ENCODE measurements at regions not wholly inside any gene's neighbourhood (a gene's known extent, or its start where the extent isn't known, plus 50 kb on each side); places are given as distances from the start of the nearest gene placed in this dataset.
A peak's percentile ranks its signal among the peaks of the same experiment; 100 is the strongest.
"Not testable (repeated sequence)": the region's sequence is repeated elsewhere in the genome, so short reads cannot be mapped to it uniquely, and the experiment has no call there.

DNA sequence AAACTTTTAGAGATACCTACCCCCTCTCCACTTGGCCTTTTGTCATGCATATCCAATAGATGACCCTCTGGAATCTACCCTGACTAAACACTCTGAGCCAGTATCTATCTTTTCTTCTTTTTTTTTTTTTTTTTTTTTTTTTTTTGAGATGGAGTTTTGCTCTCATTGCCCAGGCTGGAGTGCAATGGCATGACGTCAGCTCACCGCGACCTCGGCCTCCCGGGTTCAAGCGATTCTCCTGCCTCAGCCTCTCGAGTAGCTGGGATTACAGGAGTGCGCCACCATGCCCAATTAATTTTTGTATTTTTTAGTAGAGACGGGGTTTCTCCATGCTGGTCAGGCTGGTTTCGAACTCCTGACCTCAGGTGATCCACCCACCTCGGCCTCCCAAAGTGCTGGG, 50.8 kb upstream of the GRIN2B start:
- DNase-seq (ENCODE audit: low spot score) = not testable (repeated sequence)

- DNase-seq (ENCODE audit: low spot score) = no peak
Measured at GRCh38 chr12:14043776-14044175, 62.4 kb upstream of the GRIN2B start.

- DNase-seq (ENCODE audit: low spot score) = no peak
Measured at GRCh38 chr12:14048941-14049545, 67.6 kb upstream of the GRIN2B start.

GRCh38 chr12:14057895-14058294, 76.5 kb upstream of the GRIN2B start:
- DNase-seq (ENCODE audit: low spot score) = no peak

- DNase-seq (ENCODE audit: low spot score) = no peak
Measured at GRCh38 chr12:14058717-14059116, 77.3 kb upstream of the GRIN2B start.

DNA sequence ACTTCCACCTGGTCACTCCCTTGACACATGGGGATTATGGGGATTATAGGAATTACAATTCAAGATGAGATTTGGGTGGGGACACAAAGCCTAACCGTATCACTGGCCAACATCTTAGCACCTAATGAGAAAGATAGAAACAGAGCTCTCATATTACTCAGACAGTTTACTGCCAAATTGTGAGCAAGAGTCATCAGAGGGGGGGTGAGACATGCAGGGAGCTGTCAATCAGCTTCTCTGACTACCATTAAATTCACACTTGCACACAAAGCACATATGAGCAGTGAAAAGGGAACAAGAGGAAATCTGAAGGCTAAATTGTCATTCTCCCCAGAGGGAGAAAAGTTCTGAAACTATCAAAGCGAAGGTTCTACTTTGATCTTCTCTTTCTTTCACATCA, 78.1 kb upstream of the GRIN2B start:
- DNase-seq (ENCODE audit: low spot score) = peak; percentile 9

DNA sequence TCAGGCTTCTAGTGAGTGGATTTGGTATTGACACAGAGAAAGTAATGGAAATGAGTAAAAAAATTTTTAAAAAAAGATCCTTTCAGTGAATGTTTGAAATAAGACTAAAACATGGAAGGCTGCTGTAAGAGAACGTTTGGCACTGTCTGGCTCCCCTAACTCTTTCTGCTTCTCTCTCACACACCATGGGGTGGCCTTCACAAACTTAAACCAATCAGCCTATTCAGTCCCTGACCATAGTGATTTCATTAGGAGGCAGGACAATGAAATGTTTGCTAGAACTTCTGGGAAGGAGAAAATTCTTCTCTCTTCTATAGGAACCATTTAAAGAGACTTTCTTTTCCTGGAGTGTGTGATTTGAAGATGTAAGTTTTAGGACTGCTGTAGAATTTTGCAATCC, 84.2 kb upstream of the GRIN2B start:
- no peak for DNase-seq (ENCODE audit: low spot score)

GRCh38 chr12:14066021-14066420, 84.6 kb upstream of the GRIN2B start:
- DNase-seq (ENCODE audit: low spot score) = peak; percentile 84

DNA sequence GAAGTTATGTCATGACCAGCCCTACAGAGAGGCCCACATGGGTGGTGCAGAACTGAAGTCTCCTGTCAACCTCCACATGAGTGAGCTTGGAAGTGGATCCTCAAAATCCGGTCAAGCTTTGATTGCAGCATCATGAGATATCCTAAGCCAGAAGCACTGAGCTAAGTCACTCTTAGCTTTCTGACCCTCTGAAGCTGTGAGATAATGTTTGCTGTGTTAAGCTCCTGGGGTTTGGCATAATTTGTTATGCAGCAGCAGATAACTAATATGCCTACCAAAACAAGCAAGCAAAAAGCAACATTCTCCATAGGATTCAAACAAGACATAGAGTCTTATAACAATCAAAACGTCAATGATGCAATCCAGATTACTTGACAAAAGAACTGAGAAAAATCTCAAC, 87.6 kb upstream of the GRIN2B start:
- no peak for DNase-seq (ENCODE audit: low spot score)

DNA sequence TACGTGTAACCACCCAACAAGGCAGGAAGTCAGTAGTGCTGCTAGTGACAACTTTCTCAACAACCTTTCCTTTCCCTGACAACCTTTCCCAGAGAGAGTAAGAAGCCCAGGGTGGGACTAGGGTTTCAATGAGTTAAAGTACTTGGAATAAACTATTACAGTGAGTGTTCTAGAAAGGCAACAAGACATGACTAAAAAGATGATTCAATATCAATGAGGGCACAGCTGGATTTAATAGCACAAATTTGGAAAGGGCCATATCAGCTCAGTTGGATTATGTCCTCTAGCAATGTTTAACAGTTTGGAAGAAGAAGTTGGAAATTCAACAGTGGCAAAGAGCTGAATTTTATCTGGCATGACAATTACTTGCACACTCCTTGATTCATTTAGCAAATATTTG, 90.4 kb upstream of the GRIN2B start:
- no peak for DNase-seq (ENCODE audit: low spot score)

GRCh38 chr12:14072987-14073386, 91.6 kb upstream of the GRIN2B start:
- no peak for DNase-seq (ENCODE audit: low spot score)

GRCh38 chr12:14075797-14076393, 94.5 kb upstream of the GRIN2B start:
- no peak for DNase-seq (ENCODE audit: low spot score)

GRCh38 chr12:14076538-14076937, 95.1 kb upstream of the GRIN2B start:
- no peak for DNase-seq (ENCODE audit: low spot score)

DNA sequence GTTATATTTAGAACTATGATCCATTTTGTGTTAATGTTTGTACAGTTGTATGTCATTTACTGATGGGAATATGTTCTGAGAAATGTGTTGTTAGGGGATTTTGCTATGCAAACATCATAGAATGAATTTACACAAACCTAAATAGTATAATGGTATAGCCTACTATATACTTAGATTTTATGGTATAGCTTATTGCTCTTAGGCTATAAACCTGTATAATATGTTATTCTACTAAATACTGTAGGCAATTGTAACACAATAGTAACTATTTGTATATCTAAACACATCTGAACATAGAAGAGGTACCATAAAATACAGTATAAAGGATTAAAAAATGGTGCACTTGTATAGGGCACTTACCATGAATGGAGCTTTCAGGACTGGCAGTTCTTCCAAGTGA, 105.4 kb upstream of the GRIN2B start:
- DNase-seq (ENCODE audit: low spot score) = no peak

GRCh38 chr12:14099994-14100393, 118.6 kb upstream of the GRIN2B start:
- no peak for DNase-seq (ENCODE audit: low spot score)

GRCh38 chr12:14101556-14101955, 120.2 kb upstream of the GRIN2B start:
- not testable (repeated sequence) for DNase-seq (ENCODE audit: low spot score)

GRCh38 chr12:14111230-14111865, 129.9 kb upstream of the GRIN2B start:
- DNase-seq (ENCODE audit: low spot score) = peak; percentile 47

DNA sequence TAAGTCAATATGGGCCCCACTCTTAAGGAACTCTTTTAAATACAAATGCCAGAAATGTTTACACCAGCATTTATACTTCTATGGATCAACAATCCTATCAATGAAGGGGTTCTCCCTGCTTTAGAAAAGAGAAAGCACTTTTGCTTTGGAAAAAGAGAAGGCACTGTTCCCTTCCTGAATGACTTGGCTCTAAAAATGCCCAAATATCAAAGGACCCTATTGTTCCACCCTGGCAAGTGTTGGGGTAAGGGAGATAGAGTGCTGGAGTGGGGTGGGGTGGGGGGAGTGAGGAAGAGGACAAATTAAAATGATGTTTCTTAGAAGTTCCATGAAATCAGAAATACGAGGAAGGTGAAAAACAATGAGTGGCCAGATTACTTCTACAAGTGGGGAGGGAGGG, 131.6 kb upstream of the GRIN2B start:
- no peak for DNase-seq (ENCODE audit: low spot score)

DNA sequence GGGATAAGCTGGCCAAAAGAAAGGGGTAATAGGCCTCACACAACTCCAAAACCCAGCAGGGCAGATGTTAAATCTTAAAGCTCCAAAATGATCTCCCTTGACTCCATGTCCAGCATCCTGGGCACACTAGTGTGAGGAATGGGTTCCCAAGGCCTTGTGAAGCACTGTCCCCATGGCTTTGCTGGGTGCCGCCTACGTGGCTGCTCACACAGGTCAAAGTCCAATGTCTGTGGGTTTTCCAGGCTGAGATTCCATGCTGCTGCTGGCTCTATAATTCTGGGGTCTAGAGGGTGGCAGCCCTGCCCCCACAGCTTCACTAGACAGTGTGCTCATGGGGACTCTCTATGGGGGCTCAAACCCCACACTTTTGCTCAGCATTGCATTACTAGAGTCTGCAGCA, 145.3 kb upstream of the GRIN2B start:
- no peak for DNase-seq (ENCODE audit: low spot score)

DNA sequence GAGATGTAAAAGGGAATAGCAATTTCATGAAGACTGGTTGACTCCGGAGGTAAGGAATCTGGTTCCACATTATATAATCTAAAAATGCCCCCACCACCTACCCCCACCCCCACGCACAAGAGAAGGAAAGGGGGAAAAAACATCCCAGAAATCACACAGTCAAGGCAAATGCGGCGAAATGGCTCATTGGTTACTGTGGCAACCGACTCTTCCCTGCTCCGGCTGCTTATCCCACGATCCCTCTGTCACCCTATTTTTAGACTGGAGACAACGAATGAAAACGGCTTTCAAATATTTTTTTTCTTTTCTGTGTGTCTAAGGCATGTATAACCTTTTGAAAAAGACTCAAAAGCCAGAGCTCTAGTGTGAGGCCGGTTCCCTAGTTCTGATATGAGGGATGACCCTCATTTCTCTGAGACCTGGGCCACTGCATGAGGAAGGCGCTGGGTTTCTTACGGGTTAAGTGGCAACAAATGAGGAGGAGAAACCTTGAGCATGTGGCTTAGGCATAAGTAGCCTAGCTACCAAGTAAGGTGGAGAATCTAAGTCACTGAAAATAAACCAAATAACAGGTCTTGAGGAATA, 148.3 kb upstream of the GRIN2B start:
- DNase-seq (ENCODE audit: low spot score) = no peak

GRCh38 chr12:14135996-14136395, 154.6 kb upstream of the GRIN2B start:
- DNase-seq (ENCODE audit: low spot score) = peak; percentile 58

- no peak for DNase-seq (ENCODE audit: low spot score)
Measured at GRCh38 chr12:14138495-14138894, 157.1 kb upstream of the GRIN2B start.

DNA sequence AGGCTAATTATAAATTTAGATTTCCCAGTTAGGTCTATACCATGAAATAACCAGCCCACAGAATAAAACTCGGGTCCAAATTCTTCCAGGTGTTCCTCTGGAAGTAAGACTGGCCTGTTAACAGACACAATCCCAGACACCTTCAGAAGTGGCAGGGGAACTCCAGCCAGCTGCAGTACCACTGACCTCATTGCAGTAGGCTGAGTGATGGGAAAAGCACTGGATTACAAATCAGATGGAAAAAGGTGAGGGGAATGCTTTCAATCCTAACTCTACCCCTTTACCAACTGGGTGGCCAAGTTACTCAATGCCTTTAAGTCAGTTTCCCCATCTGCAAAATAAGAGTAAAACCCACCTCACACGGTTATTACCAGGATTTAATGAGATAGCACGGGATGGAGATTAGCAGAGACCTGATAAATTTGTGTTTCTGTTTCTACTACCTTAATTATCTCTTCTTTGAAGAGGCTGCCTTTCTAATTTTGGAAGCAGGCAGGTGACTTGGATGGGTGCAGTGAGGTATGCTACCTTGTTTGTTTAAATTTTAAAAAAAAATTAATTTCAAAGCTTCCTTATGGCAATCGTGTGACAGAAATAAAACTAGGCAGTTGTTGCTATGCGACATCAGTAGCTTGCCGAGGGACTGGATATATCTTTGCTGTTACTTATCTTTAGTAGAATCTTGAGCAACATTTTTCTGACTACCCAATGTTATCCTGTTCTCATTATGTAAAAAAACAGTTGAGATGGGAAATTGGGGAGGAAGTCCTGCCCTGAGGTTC, 167.3 kb upstream of the GRIN2B start:
- DNase-seq (ENCODE audit: low spot score) = no peak

Measured in kidney tubule cell (primary cell).